ENCODE measurements at regions not wholly inside any gene's neighbourhood (a gene's known extent, or its start where the extent isn't known, plus 50 kb on each side); places are given as distances from the start of the nearest gene placed in this dataset.
"Not testable (repeated sequence)": the region's sequence is repeated elsewhere in the genome, so short reads cannot be mapped to it uniquely, and the experiment has no call there.

- no peak overlapping the region for H3K4me3 ChIP-seq (ENCODE audit: low read depth, low read length)
- peak; percentile 14 for DNase-seq (ENCODE audit: low read depth, low spot score)
- TF ChIP-seq, protein P1, sequence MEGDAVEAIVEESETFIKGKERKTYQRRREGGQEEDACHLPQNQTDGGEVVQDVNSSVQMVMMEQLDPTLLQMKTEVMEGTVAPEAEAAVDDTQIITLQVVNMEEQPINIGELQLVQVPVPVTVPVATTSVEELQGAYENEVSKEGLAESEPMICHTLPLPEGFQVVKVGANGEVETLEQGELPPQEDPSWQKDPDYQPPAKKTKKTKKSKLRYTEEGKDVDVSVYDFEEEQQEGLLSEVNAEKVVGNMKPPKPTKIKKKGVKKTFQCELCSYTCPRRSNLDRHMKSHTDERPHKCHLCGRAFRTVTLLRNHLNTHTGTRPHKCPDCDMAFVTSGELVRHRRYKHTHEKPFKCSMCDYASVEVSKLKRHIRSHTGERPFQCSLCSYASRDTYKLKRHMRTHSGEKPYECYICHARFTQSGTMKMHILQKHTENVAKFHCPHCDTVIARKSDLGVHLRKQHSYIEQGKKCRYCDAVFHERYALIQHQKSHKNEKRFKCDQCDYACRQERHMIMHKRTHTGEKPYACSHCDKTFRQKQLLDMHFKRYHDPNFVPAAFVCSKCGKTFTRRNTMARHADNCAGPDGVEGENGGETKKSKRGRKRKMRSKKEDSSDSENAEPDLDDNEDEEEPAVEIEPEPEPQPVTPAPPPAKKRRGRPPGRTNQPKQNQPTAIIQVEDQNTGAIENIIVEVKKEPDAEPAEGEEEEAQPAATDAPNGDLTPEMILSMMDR (IDR thresholded peaks at IDR 0.05; ENCODE audit: low read depth, low read length) = no peak
- in situ Hi-C loops (cut with HindIII; ENCODE audit: low sequenced_read_pairs) = no loop called here
Measured at GRCh38 chr4:78004270-78004669, 52.9 kb upstream of the FRAS1 start.

DNA sequence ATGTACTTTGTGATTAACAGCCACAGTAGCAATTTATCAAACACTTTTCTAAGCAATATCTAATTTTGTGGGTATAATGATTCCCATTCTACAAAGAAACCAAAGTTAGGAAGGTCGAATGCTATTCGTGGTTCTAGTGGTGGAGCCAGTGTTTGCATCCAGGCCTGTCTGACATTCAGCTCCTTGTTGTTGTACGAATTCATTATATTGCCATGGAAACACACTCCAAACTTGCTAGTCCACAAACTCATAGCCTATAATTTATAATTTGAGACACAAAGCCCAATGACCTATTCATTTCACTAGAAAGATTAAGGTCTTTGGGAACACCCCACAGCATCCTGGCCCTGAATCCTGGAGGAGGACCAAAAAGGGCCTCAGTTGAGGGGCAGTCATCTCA is 52.0 kb upstream of the FRAS1 start:
- H3K4me3 ChIP-seq (ENCODE audit: low read depth, low read length) = no peak overlapping the region
- in situ Hi-C loops (cut with HindIII; ENCODE audit: low sequenced_read_pairs) = no loop called here
- no peak for DNase-seq (ENCODE audit: low read depth, low spot score)
- TF ChIP-seq, protein P1 (IDR thresholded peaks at IDR 0.05; ENCODE audit: low read depth, low read length) = no peak

- DNase-seq (ENCODE audit: low read depth, low spot score); in situ Hi-C loops (cut with HindIII; ENCODE audit: low sequenced_read_pairs); H3K4me3 ChIP-seq (ENCODE audit: low read depth, low read length): not testable (repeated sequence)
Measured at GRCh38 chr4:78007021-78007420, 50.1 kb upstream of the FRAS1 start.
